Inflammatory macrophage treated with lipopolysaccharide for 1 hour (primary cell): ENCODE measurements at regions not wholly inside any gene's neighbourhood (a gene's known extent, or its start where the extent isn't known, plus 50 kb on each side); places are given as distances from the start of the nearest gene placed in this dataset.
"Not testable (repeated sequence)": the region's sequence is repeated elsewhere in the genome, so short reads cannot be mapped to it uniquely, and the experiment has no call there.

Source experiments
- DNase-seq, 2 donors: peaks; one replicate each; pipeline ENCODE4 v3.0.0-alpha.2; 2020 to 2022

DNA sequence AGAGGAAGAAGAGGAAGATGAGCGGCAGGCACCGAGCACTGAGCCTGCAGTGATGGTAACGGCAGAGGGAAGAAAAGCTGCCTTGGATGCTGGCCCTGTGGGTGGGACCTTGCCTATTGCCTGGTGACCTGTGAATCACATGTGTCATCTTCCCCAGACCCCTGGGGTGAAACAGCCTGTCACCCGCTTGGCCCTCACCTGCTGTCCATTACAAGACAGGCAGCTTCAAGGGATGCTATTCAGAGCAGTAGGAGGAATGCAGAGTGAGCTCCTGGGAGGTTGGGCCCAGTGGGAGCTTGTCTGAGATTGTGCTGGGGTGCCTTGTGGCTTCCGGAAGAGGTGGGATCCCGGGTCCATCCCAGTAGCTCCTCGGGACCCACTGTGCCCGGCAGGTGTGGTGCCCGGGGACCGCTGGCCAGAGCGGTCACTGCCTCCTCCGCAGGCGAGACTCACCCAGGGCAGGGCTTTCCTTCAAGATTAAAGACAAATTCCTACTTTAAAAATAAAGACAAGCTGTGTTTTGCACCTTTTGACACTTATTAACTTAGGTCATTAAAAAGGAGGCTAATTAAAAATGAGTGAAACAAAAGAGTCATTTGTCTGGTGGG, 440.2 kb upstream of the MKI67 start:
- no peak for DNase-seq

DNA sequence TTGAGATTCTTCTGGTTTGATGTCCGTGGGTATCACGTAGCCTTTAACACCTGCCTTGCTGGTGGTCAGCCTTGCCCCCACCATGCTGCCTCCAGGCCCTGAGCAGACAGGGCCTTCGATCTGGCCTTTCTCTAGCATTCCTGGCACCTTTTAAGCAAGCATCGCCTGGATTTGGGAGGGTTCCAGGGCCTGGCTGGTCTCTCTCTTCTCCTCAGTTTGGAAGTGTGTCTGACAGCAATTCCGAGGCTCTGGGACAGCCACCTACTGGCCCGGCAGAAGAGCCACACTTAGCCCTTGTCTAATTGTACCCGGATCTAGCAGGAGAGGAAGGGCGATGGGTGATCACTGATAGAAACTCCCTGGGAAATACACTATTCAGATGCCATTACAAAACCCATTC, 441.3 kb upstream of the MKI67 start:
- no peak for DNase-seq

DNA sequence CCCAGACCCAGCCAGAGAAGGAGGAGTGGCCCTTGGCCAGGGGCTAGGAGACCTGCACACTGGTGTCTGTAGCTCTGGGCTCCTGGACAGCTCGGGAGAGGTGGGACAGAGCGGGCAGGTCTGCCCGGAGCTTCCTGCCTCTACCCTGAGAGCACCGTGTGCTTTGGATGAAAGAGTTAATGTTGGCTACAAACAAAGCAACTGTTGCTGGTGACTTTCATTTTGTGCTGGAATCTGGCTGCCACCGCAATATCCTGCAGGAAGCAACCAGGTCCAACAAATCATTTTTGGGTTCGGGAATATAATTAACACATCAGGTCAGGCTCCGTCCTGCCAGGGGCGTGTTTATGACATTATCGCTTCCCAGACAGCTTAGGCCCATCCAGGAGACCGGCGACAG, 441.8 kb upstream of the MKI67 start:
- no peak for DNase-seq

DNA sequence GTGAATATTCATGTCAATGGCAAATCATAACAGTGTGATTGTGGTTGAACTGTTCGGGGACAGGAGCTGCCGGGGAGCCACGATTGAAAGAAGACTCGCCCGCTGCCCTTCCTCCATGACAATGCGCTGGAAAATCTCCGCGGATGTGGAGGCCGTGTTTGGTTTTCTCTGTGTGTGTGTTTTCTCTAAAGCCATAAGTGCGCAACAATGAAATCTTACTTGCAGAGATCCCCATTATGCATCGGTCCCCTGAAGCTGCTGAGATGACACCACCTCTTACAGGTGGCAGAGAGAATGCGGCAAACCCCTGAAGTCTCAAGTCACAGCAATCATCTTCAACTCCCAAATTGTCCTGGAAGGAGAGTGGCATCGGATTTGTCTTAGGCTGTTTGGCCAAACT, 442.3 kb upstream of the MKI67 start:
- DNase-seq: no peak

DNA sequence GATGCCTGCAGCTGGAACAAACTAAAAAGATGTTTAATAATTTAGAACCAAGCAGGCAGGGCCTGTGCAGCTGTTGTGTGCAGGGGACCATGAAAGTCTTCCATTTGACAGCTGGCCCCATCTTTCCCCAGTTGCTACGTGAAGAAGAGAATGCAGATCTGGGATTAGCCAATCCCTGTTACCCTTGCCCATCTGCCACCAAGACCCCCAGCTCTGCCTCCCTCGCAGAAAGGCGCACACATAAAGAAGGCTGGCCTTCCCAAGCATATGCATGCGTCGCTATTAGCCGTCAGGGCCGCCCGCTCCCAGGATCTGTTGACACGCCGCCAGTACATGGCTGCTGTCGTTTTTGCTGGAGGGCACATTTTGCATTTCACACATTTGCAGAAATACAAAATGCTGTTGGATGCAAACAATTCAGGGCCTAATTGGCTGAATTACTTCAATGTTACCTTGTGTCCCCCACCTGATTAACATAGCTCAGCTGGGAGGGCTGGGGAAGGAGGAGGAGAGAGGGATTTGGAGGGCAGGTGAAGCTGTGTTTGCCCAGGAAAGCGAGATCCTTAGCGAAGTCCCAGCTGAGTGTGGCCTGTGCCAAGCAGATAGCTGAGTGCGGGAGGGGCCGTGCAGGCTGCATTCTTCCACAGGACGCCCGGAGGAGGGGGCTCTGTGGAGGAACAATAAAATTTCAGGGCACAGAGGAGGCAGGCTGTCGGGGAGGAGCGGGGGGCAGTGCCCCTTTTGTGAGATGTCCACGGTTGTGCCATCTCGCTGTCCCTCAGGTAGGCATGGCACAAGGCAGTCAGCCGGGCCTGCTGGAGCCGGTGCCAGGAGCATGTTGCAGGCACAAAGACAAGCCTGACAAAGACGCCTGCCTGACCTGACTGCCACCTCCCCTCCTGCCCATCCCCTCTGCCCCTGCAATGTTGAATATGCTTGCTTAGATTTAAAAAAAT, 443.0 kb upstream of the MKI67 start:
- DNase-seq: no peak

DNA sequence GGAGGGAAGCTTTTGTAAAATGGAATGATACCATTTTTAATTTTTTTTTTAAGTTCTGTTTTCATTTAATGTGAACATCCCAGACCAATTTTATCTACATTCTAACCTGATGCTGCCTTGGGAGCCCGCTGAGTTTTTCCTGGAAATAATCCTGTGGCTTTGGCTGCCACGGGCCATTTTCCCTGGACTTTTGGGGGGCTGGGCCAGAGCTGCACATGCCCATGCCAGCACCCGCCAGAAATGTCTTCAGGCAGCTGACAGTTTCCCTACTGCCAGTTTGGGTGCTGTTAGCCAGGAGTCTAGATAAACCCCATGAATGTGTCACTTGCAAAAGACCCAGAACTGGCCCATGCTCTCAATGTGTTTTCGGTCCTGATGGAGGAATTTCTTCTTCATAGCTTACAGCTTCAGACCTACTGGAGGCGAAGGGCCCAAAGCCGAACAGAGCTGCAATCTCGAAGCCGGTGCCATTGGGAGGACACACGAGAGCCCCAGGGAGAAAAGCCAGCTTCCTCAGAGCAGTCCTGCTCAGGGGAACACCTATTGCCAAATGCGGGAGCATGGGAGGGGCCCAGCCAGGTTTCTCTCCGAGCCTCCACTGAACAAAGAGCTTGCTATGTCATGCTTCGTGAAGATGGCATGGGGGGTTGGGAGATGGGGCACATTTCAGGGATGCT, 444.2 kb upstream of the MKI67 start:
- DNase-seq: no peak

DNA sequence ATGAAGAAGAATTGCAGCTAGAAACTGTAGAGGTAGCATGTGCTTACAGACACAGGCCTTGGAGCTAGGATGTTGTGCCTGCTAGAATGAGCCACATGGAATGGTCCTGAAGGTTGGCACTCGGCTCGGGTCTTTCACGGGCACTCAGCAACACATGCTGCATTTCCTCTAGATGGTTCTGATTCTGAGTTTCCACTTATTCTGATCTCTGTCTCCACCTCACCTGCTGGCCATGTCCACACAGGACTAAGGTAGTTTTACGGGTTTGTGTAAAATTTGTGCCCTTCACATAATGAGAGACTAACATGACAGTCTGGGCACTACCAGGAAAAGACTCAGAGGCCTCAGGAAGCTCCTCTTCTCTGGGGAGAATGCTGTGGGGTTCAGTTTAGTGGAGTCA, 444.8 kb upstream of the MKI67 start:
- DNase-seq: no peak

DNA sequence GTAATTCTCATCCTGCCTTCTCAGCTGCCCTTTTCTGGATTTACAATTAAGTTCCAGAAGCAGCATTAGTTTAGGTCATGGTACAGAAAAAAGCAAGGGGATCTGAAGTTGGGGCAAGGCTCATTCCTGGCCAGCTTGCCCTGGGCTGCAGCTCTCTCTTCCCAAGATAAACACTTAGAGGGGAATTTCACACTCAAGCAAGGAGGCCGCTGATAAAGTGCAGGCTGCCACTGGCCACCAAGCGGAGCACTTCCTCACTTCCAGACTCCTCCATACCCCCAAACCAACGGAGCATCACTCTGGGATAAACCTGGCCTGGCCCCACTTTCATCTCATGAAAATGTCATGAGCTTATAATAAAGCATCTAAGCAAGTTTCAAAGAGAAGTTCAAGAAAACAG, 445.5 kb upstream of the MKI67 start:
- DNase-seq: no peak

DNA sequence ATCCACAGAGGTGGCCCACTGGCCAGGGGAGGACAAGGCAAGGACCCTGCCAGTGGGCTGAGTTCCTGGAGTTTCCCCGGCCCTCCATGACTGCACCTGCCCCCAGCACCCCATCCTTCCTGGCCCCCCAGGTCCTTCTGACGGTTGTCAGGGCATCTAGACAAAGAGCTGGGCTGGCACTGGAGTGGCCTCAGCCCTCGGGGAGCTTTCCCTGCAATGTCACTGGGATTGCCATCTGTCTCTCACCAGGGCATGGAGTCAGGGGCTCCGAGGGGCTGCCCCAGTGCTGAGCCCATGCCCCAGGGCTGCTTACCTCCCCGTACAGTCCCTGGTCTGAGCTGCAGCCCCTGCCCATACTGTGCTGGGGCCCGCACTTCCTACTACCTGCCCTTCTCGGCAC, 446.5 kb upstream of the MKI67 start:
- no peak for DNase-seq

DNA sequence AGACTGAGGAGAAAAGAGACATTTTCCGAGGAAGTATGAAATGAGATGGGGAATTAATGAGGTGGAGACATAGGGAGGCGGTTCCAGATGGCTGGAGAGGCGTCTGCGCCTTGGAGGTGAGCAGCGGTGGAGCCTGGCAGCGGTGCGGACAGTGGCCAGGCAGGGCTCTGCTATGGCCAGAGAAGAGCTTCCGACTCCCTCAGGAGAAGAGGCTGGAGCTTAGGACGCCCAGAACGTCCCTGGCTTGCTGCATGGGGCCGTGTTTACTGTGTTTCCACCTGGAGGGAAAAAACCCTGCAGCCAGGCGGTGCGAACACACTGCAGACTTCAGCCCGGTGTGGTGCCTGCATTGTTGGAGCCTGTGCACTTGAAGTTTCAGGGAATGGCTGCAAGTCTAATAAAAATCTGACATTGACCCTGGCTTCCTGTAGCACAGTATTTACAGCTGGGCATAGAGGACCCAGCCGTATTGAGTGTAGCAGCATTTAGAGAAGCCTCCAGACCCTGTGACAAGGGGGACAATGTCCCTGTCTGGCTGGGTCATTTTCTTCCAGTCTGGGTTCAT, 447.1 kb upstream of the MKI67 start:
- DNase-seq: no peak

DNA sequence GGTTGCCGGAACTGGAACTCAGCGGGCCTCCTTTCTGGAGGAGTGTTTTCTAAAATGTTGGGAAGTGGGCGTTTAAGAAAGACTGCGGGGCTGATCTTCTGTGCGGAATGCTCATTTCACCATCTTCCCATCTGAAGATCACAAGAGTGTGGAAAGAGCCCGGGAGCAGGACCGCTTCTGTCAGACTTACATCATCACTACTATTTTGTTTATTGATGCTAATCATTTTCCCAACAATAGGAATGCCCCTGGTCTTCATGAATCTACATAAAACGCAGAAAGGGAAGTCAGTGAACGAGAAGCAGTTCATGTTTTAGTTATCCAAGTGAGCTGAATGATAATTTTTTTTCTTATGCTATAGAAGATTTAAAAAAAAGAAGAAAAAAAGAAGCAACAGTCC, 447.8 kb upstream of the MKI67 start:
- DNase-seq: no peak

DNA sequence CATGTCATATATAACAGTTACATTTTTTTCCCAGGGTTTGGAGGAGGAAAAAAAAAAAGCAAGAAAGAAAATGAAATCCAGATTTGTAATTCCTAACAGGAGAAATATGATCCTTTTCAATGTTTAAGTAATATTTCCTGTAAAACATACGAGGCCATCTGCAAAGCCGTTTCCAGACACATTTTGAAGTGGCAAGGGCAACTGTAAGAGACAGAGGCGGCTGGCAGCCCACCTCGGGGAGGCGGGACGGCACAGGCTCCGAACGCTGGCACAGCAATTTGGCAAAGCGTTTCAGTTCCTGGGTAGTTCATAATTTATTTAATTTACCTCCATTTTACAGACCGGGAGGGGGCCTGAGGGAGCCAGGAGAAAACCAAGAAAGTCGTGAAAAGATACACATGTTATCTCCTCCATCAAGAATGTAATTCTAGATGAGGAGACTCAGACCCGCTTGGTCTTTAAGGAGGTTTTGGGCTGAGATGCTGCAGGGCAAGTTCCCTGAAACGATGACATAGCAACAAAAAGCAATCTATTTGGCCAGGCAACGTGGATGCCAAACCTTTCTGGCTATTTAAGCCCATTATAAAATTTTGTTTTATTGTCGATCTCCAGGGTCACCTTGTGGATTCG, 448.5 kb upstream of the MKI67 start:
- no peak for DNase-seq

DNA sequence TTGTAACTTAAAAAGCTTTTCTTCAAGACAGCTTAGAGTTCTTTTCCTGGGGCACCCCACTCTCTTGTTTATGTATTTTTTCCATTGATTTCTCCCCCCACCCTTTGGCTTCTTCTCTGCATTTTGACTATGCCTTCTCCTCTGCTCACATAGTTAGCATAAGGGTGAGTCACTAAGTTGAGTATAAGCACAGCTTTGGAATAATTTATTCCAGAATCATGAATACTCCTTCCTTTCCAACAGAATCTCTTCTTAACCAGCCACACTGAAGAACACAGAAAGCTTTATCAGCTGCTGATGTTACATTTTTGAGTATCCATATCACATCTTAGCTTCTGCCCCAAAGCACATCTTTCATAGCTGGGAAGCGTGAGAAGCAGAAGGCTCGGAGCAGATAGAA, 449.5 kb upstream of the MKI67 start:
- DNase-seq: no peak

DNA sequence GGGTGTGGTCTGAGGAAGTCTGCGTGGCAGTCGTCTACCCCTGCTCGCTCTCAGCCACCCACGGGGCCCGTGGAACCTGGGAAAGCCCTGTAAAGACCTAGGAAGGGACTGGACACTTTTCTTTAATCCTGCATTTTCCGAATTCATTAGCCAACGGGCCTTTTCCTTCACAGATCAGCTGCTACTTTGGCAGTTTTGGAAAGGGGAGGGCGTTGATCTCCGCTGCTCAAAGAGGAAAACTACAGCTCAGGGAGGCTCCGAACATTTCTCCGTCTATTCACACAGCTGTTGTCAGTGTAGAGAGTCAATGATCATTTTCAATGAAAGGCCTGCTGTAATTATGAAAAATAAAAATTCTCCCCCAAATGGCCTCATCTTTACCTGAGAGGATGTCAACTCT, 450.1 kb upstream of the MKI67 start:
- no peak for DNase-seq

DNA sequence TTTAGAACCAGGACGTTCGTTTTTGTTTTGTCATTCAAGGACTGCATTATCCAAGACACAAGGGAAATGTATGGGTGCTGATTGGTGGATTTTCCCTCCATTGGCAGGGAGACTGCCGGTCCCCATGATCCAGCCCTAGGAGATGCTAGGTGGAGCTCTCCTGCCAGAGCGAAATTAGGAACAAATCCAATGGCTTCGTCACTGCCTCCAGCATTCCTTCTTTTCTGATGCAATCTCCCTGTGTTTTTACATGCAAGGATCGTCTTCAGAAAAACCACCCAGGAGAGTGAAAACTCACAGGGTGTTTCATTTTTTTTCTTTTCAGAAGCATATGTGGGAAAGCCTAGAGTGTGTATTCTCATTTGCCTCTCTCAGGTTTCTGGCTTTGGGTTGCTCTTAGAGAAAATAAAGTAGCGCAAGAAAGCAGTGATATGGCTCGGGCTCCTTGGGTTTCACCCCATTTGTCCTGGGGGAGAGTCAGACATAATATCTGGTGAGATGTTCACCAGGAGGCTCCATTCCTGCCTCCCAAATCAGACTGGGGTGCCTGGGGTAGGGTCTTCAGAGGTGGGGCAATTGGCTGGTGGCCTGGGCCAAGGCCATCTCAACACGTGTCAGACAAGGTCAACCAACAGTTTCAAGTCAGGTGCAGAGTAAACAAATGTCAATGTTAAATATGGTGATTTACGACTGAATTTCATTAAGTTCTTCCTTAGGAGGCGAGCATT, 450.9 kb upstream of the MKI67 start:
- DNase-seq: no peak

DNA sequence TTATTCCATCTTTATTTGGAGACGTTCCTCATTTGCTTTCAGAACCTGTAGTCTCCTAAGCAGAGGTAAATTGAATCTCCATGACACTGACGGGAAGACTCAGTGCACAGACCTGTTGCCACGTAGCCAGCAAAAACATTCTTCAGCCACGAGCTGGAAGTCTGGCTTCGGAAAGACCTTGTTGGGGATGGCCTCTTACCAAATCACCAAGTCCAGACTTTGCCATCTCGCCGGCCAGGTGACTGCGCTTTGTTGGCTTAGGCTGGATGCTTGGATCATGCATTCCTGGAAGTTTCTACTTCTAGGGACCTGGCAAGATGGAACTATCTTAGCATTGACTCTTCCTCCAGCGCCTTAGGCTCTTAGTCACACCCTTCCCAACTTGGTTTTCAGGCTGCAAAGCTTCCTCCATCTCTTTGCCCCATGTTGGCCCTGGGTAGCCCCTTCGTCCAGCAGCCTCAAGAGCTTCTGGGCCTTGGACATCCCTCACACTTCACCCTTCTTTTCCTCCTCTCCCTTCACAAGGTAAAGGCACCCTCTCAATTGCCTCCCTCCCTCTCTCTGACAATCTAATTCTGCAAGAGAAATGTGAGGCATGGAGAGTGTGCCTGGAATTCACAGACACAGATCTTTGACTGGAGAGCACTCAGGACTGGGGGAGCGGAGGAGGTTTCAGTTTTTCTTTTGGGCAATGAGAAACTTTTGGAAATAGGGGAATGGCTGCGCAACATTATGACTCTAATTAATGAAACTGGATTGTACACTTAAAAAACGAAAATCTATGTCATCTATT, 451.9 kb upstream of the MKI67 start:
- DNase-seq: no peak

DNA sequence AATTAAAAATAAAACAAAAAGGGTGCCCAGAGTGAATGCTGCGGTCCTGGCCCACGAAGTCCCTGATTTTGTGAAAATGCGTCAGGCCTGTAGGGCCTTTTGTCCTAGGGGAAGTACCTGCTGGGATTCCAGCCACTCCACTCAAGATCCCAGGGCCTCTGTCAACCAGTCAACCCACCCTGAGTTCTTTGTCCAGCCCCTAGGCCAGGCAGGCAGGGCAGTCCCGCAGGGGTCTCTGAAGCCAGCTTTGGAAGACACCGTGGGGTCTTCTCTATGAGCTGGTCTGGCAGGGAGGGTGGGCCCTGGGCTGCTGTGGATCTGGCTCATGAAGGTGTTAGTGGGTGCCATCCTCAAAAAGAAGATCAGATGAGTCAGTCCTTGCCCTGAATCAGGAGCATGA, 452.5 kb upstream of the MKI67 start:
- no peak for DNase-seq

DNA sequence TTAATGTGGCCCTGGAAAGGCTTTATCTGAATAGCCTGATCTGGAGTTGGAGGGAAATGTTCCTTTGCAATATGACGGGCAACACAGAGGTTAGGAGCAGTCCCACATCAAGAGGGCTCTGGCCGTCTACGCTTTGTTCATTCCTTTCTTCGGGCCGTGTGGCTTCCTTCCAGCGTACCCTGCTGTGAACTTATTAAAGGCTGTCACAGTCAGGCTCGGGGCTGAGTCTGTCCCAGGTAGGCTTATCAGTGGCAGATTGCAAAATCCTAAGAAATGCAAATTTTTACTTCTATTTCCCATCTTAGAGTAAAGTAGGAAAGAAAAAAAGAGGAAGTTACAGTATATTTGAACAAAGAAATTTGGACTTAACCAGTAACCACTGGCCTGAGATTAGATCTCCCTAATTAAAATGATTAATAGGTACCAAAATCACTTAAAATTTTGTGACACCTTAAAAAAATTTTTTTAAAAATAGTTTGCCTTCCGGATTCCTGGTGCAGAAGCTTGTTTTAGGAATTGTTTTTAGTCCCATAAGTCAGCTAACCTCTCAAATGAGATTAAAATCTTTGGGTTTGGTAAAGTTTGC, 453.1 kb upstream of the MKI67 start:
- no peak for DNase-seq

DNA sequence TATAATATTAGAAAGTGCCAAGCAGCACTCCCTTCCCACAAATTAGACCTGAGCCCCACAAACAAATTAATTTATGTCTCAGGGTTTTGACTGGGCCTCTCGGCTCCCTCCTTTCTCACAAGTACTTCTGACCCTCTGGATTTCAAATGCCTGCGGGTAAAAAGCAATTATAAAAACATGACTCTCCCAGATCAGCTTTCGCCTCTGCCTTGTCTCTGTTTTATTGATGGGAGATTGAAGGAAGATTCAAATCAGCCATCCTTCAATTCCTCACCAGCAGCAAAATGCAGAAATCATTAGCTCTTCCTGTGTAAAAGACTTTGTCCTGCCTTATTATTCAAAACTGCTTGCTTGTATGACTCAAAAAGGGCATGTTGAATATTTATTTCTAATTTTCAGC, 453.7 kb upstream of the MKI67 start:
- DNase-seq: no peak

DNA sequence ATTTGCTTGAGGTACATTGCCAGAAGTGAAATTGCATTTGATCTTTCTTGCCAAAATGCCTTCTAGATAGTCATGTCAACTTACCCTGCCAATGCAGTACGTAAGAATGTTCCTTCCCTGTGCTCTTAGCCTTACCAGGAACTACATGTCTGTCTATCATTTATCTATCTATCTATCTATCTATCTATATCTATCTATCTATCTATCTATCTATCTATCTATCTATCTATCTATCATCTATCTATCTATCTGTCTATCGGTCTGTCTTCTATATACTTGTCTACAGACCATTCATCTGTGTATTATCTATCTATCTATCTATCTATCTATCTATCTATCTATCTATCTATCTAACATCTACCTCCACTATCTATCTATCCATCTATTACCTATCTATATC, 456.9 kb upstream of the MKI67 start:
- DNase-seq: not testable (repeated sequence)

DNA sequence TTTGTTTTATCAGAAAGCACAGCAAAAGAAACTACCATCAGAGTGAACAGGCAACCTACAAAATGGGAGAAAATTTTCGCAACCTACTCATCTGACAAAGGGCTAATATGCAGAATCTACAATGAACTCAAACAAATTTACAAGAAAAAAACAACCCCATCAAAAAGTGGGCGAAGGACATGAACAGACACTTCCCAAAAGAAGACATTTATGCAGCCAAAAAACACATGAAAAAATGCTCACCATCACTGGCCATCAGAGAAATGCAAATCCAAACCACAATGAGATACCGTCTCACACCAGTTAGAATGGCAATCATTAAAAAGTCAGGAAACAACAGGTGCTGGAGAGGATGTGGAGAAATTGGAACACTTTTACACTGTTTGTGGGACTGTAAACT, 460.4 kb upstream of the MKI67 start:
- DNase-seq: not testable (repeated sequence)
